HG03354 (cell line): ENCODE measurements at regions not wholly inside any gene's neighbourhood (a gene's known extent, or its start where the extent isn't known, plus 50 kb on each side); places are given as distances from the start of the nearest gene placed in this dataset.

Source experiments
- ATAC-seq: cut with Tn5 transposase; IDR thresholded peaks from one replicate; pipeline ENCODE4 v1.9.1; 2021; ENCODE audit warnings: mild to moderate bottlenecking; ENCODE audit not compliant: unreplicated experiment, poor library complexity, severe bottlenecking

GRCh38 chr5:61678966-61679365, 346.9 kb downstream of the ZSWIM6 start:
- ATAC-seq, result no peak

GRCh38 chr5:61679562-61679961, 347.5 kb downstream of the ZSWIM6 start:
- ATAC-seq, result no peak

- ATAC-seq, result no peak
Measured at GRCh38 chr5:61680247-61680646, 348.2 kb downstream of the ZSWIM6 start.

DNA sequence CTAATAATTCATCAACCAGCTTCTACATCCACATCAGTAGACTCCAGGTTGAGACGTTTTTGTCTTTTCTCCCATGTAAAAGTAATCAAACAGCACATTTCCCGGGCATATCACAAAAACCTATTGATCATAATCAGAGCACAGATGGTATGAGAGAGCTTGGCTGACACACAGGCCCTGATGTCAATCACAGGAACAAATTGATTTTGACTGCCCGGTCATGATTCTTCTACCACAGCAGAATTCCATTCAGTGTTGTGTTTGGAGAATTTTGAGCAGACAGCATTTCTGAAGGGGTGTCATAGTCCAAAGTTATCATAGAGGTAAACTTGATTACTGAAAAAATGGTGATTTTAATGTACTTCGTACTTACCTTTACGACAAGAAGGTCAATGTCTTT, 351.1 kb downstream of the ZSWIM6 start:
- ATAC-seq, result no peak

GRCh38 chr5:61683926-61684325, 351.9 kb downstream of the ZSWIM6 start:
- ATAC-seq, result no peak

DNA sequence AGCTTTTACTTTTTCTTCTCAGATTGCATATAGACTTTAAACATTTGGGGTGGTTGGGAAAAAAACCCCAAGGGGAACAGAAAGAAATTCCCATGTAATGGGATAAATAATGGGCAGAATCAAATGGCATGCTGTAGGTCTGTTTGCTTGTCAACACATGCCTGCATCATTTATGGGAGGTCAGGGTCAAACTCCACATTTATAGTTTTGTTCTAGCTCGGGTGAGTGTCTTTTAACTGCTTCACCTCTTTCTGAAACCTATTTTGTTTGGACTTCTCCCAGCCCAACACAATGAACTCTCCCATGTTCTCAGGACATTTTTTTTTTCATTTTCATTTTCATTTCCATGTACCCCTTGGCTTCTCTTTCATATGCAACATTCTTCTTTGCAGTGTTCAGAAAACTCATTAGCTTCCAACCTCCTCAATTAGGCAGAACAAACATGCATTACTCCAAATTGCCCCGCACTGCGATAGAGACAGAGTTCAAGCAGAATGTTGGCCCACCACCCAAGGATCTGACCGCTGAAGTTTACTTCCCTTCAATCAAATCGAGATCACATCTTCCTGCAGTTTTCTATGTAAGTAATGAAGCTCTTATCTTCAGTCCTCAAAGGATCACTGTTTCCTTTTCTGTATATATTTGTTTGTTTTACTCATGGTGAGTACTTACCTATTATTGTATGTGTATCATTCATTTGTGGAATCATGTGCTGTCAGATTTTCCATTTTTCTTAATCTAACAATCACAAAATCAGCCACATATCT, 354.6 kb downstream of the ZSWIM6 start:
- no peak for ATAC-seq

GRCh38 chr5:61687371-61687770, 355.3 kb downstream of the ZSWIM6 start:
- no peak for ATAC-seq

- no peak for ATAC-seq
Measured at GRCh38 chr5:61689153-61689846, 357.2 kb downstream of the ZSWIM6 start.

DNA sequence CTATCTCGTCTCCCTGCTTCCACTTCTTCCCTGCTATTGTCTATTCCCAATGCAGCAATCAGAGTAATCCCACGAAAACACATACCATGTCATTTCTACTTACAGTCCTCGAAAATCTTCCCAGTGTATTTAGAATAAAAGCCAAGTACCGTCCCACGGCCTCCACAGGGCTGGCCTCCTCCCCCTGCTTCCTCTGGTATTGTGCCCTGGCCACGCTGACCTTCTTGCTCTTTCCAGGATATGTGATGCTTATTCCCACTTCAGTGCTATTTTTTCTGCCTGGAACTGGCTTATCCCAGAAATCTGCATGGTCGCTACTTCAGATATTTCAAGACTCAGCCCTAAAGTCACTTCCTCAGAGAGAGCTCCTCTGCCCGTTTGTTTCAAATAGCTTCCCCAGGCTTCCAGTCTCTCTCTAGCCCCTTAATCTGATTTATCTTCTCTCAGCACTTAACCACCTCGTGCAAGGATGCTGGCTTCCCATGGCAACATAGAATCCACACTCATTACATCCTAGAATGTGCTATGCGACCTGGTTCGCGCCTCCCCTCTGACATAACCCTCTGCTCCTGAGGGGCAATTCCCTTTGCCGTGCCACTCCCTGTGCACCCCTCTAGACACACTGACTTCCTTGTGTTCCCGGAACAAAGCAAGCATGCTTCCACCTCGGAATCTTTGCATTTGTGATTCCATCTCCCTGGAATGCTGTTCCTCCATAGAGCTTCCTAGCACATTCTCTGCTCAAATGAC, 365.9 kb downstream of the ZSWIM6 start:
- no peak for ATAC-seq

GRCh38 chr5:61701877-61702602, 370.0 kb downstream of the ZSWIM6 start:
- ATAC-seq, result peak; percentile 64

DNA sequence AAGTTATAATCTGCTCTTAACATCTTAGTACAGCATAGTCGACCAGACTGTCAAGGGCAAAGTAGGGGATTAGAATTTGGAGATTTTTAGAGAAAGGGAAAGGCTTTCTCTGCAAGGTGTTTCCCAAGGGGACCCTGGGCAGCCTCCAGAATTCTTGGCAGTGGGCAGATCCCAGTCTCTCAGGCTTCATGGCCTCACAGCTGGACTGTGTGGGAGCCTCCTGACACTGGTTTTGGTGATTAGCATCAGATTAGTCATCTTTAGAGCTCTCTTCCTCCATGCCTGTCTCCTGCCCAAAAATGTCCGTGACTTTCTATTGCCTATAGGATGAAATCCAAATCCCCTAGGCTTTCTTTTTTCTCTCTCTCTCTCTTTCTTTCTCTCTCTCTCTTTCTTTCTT, 370.7 kb downstream of the ZSWIM6 start:
- ATAC-seq, result peak; percentile 13

DNA sequence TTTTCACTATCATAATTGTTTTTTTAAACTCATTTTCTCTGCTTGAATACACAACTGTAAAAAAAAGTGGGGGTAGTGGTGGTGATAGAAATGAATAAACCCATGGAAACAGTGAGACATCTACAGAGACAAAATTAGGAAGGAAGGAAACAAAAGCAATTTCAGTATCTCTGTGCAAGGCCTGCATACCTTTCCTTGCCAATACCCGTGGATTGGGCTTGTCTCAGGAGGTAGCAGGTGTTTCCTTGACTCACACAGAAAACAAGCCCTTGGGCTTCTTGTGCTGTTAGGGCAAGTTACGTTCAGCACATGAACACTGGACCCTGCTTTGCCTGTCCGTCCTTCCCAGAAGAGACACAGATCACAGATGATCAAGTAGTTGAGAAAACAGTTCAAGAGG, 372.2 kb downstream of the ZSWIM6 start:
- peak; percentile 36 for ATAC-seq

- no peak for ATAC-seq
Measured at GRCh38 chr5:61706751-61707150, 374.7 kb downstream of the ZSWIM6 start.

DNA sequence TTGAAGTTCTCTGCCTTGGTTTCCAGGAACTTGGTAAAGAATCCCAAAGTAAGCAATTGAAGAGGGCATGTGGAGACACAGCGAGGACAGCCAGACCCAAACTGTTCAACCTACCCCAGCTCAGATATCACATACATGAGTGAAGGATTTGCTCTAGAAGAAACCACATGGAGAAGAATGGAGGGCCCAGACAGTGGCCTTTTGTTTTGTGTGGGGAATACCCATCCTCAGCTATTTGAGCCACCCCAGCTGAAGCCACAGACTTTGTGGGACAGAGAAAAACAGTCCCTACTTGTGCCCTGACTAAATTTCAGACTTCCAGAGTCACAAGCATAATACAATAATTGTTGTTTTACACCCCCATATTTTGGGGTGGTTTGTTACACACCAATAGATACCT, 387.1 kb downstream of the ZSWIM6 start:
- ATAC-seq, result no peak

- ATAC-seq, result no peak
Measured at GRCh38 chr5:61720829-61721228, 388.8 kb downstream of the ZSWIM6 start.

DNA sequence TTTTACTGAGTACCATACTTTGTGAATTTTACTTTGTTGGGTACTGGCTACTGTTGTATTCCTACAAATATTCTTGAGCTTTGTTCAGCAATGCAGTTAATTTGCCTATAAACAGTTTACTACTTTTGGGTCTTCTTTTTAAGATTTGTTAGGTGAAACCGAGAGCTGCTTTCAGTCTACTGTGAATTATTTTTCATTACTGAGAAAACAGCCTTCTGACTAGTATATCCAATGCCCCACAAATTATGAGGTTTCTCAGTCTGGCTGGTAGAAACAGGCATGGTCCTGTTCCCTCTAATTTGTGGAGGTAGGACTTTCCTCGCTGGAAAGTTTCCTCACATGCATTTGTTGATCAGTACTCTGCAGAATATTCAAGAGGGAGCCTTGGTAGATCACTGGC, 392.0 kb downstream of the ZSWIM6 start:
- ATAC-seq, result no peak

- no peak for ATAC-seq
Measured at GRCh38 chr5:61728287-61728686, 396.2 kb downstream of the ZSWIM6 start.

- ATAC-seq, result no peak
Measured at GRCh38 chr5:61730866-61731265, 398.8 kb downstream of the ZSWIM6 start.

DNA sequence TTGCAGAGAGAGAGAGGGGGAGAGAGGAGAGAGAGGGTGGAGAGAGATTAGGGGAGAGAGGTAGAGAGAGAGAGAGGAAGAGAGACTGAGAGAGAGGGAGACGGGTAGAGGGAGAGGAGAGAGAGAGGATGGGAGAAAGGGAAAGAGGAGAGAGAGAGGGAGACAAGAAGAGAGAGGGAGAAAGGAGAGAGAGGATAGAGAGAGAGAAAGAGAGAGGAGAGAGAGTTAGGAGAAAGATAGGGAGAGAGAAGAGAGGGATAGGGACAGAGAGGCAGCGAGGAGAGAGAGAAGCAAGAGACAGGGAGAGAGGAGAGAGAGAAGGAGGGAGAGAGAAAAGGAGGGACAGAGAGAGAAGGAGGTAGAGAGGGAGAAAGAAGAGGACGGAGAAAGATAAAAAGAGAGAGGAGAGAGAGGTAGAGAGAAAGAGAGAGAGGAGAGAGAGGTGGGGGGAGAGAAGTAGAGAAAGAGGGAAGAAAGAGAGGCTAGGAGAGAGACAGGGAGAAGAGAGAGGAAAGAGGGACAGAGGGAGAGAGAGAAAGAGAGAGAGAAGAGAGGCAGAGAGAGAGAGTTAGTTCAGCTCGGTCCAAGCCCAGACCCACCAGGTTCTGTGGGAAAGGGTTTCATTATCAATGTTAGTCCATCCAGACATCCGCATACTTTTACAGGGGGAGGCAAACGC, 399.3 kb downstream of the ZSWIM6 start:
- ATAC-seq, result no peak

GRCh38 chr5:61731946-61732314, 399.9 kb downstream of the ZSWIM6 start:
- no peak for ATAC-seq
